ENCODE measurements at regions not wholly inside any gene's neighbourhood (a gene's known extent, or its start where the extent isn't known, plus 50 kb on each side); places are given as distances from the start of the nearest gene placed in this dataset.

- Histone ChIP-seq H3K36me3 (ENCODE audit: control insufficient read depth, insufficient read depth, low read length) (no peaks in the 10 kb centered on the region), H3K27me3 (ENCODE audit: control insufficient read depth, insufficient read depth, low read length) (no peaks in the 10 kb centered on the region), H3K4me3 (ENCODE audit: low read depth, low read length) (no peak overlapping the region)
- ChIA-PET POLR2A (no interaction called here), CTCF (no interaction called here)
- DNase-seq (ENCODE audit: low read depth), result no peak
- TF ChIP-seq CTCF (IDR thresholded peaks at IDR 0.05; ENCODE audit: insufficient read depth, low read depth, low read length), result no peak
Observed at GRCh38 chr6:106800379-106800778, 171.0 kb downstream of the QRSL1 start.

- H3K4me3 ChIP-seq (ENCODE audit: low read depth, low read length), result no peak overlapping the region
- DNase-seq (ENCODE audit: low read depth), result no peak
- H3K36me3 ChIP-seq (ENCODE audit: control insufficient read depth, insufficient read depth, low read length), result no peaks in the 10 kb centered on the region
- TF ChIP-seq CTCF (IDR thresholded peaks at IDR 0.05; ENCODE audit: insufficient read depth, low read depth, low read length), result no peak
- ChIA-PET CTCF (interaction anchor here (1.7 kb wide), 1 partner anchor 13 kb away, joined by 4 read pairs; no protein-coding TSS in a partner anchor), POLR2A (interaction anchor here (0.6 kb wide), 1 partner anchor 21 kb away, joined by 4 read pairs; no protein-coding TSS in a partner anchor)
- H3K27me3 ChIP-seq (ENCODE audit: control insufficient read depth, insufficient read depth, low read length), result no peaks in the 10 kb centered on the region
Observed at GRCh38 chr6:106799031-106799894, 169.9 kb downstream of the QRSL1 start.

- DNase-seq (ENCODE audit: low read depth), result no peak
- no peaks in the 10 kb centered on the region for H3K36me3 ChIP-seq (ENCODE audit: control insufficient read depth, insufficient read depth, low read length)
- no peaks in the 10 kb centered on the region for H3K27me3 ChIP-seq (ENCODE audit: control insufficient read depth, insufficient read depth, low read length)
- H3K4me3 ChIP-seq (ENCODE audit: low read depth, low read length), result no peak overlapping the region
- ChIA-PET POLR2A (no interaction called here), CTCF (no interaction called here)
- TF ChIP-seq CTCF (IDR thresholded peaks at IDR 0.05; ENCODE audit: insufficient read depth, low read depth, low read length), result no peak
Observed at GRCh38 chr6:106797186-106797585, 167.8 kb downstream of the QRSL1 start.

GRCh38 chr6:106796781-106797180, 167.4 kb downstream of the QRSL1 start:
- Histone ChIP-seq H3K4me3 (ENCODE audit: low read depth, low read length) (no peak overlapping the region), H3K27me3 (ENCODE audit: control insufficient read depth, insufficient read depth, low read length) (no peaks in the 10 kb centered on the region), H3K36me3 (ENCODE audit: control insufficient read depth, insufficient read depth, low read length) (no peaks in the 10 kb centered on the region)
- ChIA-PET POLR2A (no interaction called here), CTCF (no interaction called here)
- no peak for TF ChIP-seq CTCF (IDR thresholded peaks at IDR 0.05; ENCODE audit: insufficient read depth, low read depth, low read length)
- no peak for DNase-seq (ENCODE audit: low read depth)

GRCh38 chr6:106794129-106794528, 164.8 kb downstream of the QRSL1 start:
- no peak for TF ChIP-seq CTCF (IDR thresholded peaks at IDR 0.05; ENCODE audit: insufficient read depth, low read depth, low read length)
- H3K27me3 ChIP-seq (ENCODE audit: control insufficient read depth, insufficient read depth, low read length), result no peaks in the 10 kb centered on the region
- no peak overlapping the region for H3K4me3 ChIP-seq (ENCODE audit: low read depth, low read length)
- no peaks in the 10 kb centered on the region for H3K36me3 ChIP-seq (ENCODE audit: control insufficient read depth, insufficient read depth, low read length)
- ChIA-PET CTCF (no interaction called here), POLR2A (no interaction called here)
- no peak for DNase-seq (ENCODE audit: low read depth)
